Osteoblast (primary cell): ENCODE measurements at regions not wholly inside any gene's neighbourhood (a gene's known extent, or its start where the extent isn't known, plus 50 kb on each side); places are given as distances from the start of the nearest gene placed in this dataset.

Experiments used
- DNase-seq: peaks from one replicate; pipeline ENCODE4 v3.0.0; 2011; ENCODE audit warnings: low spot score, mixed read lengths; ENCODE audit not compliant: insufficient read length; ENCODE audit errors: missing footprints
- H2AFZ ChIP-seq: 2 replicates; pipeline ENCODE4 v1.6.0; 2011; ENCODE audit warnings: mild to moderate bottlenecking, low read length
- H3K27ac ChIP-seq: 2 replicates; pipeline ENCODE4 v1.5.1; 2011; ENCODE audit warnings: mild to moderate bottlenecking, low read depth, low read length, moderate library complexity
- H3K27me3 ChIP-seq: 2 replicates; pipeline ENCODE4 v1.6.0; 2012; ENCODE audit warnings: mild to moderate bottlenecking, control low read depth, inconsistent platforms, low read length, moderate library complexity; ENCODE audit not compliant: insufficient read depth
- H3K36me3 ChIP-seq: 2 replicates; pipeline ENCODE4 v1.5.1; 2011; ENCODE audit warnings: mild to moderate bottlenecking, low read length, control low read depth, moderate library complexity; ENCODE audit not compliant: insufficient read depth
- H3K4me1 ChIP-seq: 2 replicates; pipeline ENCODE4 v1.5.1; 2011; ENCODE audit warnings: mild to moderate bottlenecking, low read length, control low read depth, moderate library complexity; ENCODE audit not compliant: insufficient read depth
- H3K4me2 ChIP-seq: 2 replicates; pipeline ENCODE4 v1.6.0; 2011; ENCODE audit warnings: mild to moderate bottlenecking, low read length; ENCODE audit not compliant: insufficient read depth
- H3K4me3 ChIP-seq: fragments of 200-600 bp; sonication (generic); 3 replicates; pipeline ENCODE4 v1.5.1; 2012; ENCODE audit warnings: mild to moderate bottlenecking, low read length, inconsistent platforms; ENCODE audit not compliant: insufficient read depth
- H3K79me2 ChIP-seq: 2 replicates; pipeline ENCODE4 v1.6.0; 2012; ENCODE audit warnings: mild to moderate bottlenecking, low read length, control low read depth, inconsistent platforms; ENCODE audit not compliant: insufficient read depth
- H3K9me3 ChIP-seq: 2 replicates; pipeline ENCODE4 v1.5.1; 2011; ENCODE audit warnings: low read depth, low read length, control low read depth
- H4K20me1 ChIP-seq: 2 replicates; pipeline ENCODE4 v1.6.0; 2012; ENCODE audit warnings: mild to moderate bottlenecking, low read length, control low read depth; ENCODE audit not compliant: insufficient read depth
- CTCF ChIP-seq: IDR thresholded peaks from 2 replicates; pipeline ENCODE4 v1.5.1; 2011; ENCODE audit warnings: mild to moderate bottlenecking, low read depth, low read length, moderate library complexity; ENCODE audit errors: extremely low read depth

DNA sequence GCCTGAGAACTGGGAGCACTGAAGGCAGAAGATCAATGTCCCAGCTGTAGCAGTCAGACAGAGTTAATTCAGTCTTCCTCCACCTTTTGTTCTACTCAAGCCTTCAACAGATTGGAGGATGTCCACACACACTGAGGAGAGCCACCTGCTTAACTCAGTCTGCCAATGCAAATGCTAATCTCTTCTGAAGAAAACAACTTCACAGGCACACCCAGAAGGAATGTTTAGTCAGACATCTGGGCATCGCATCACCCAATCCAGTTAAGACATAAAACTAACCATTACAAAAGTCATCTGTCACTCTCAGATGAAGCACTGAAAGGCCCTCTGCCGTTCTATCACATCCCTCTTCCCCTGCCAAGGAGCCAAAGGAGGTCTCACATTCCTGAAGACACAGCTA lies 173.7 kb downstream of the CENPC start:
- no peak for DNase-seq
- Histone ChIP-seq H4K20me1 (no peaks in the 10 kb centered on the region), H3K27ac (no peak overlapping the region), H2AFZ (no peak overlapping the region), H3K27me3 (no peaks in the 10 kb centered on the region), H3K9me3 (no peaks in the 10 kb centered on the region), H3K79me2 (no peaks in the 10 kb centered on the region), H3K4me1 (no peaks in the 10 kb centered on the region), H3K4me2 (no peak overlapping the region), H3K36me3 (no peaks in the 10 kb centered on the region), H3K4me3 (no peak overlapping the region)
- TF ChIP-seq CTCF: no peak

DNA sequence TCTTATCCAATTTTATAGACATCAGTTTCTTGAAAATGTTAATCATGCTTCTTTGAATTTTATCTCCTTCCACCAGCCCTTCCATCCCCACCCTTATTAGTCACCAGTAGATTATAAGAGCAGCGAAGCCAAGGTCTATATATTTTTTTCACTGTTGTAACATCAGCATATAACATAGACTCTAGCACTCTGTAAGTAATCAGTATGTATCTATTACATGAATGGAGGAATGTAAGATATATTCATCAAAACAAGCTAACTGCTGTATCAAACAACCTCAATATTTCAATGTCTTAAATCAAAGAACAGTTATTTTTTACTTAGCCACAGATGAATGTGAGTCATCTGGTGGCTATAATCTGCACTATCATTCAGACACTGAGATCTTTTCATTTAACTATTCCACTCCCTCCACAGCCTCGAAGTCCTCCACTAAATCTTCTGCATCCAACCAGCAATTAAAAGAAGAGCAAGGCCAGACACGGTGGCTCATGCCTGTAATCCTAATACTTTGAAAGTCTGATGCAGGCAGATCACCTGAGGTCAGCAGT lies 178.9 kb downstream of the CENPC start:
- no peaks in the 10 kb centered on the region for H4K20me1 ChIP-seq
- H3K4me3 ChIP-seq: no peak overlapping the region
- H3K9me3 ChIP-seq: no peaks in the 10 kb centered on the region
- no peak for DNase-seq
- no peak overlapping the region for H3K4me2 ChIP-seq
- H3K36me3 ChIP-seq: no peaks in the 10 kb centered on the region
- no peak for TF ChIP-seq CTCF
- no peak overlapping the region for H2AFZ ChIP-seq
- no peaks in the 10 kb centered on the region for H3K4me1 ChIP-seq
- no peaks in the 10 kb centered on the region for H3K79me2 ChIP-seq
- H3K27me3 ChIP-seq: no peaks in the 10 kb centered on the region
- H3K27ac ChIP-seq: no peak overlapping the region

DNA sequence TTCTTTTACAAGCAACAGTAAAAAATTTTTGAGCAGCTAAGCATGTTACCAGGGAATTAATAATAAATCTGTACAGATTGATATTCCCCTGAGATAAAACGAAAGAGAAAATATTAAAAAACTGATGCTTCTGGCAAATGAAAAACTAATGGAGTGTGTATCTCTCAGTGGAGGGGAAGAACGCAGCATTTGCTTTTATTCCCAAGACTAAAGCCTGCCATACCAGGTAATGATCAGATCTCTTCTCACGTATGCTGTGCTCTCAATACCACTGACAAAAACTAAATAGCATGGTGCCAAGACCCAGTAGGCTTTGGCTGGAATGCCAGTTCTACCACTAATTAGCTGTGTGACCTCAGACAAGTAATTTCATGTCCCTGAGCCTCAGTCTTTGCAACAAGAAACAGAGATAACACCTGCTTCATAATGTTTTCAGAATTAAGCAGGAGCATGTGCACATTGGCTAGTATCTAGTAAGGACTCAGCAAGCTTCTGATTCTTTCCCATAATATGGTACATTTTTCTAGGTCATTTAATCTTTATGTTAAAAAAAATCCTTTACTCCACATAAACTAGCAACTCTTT lies 179.6 kb downstream of the CENPC start:
- H3K9me3 ChIP-seq: no peaks in the 10 kb centered on the region
- TF ChIP-seq CTCF: no peak
- H2AFZ ChIP-seq: no peak overlapping the region
- no peaks in the 10 kb centered on the region for H3K4me1 ChIP-seq
- no peak overlapping the region for H3K4me2 ChIP-seq
- no peak overlapping the region for H3K4me3 ChIP-seq
- no peaks in the 10 kb centered on the region for H3K27me3 ChIP-seq
- H4K20me1 ChIP-seq: no peaks in the 10 kb centered on the region
- H3K27ac ChIP-seq: no peak overlapping the region
- H3K79me2 ChIP-seq: no peaks in the 10 kb centered on the region
- peak; percentile 23 for DNase-seq
- H3K36me3 ChIP-seq: no peaks in the 10 kb centered on the region

- Histone ChIP-seq H3K79me2 (no peaks in the 10 kb centered on the region), H3K36me3 (no peaks in the 10 kb centered on the region), H3K4me3 (no peak overlapping the region), H3K9me3 (no peaks in the 10 kb centered on the region), H3K4me2 (no peak overlapping the region), H3K27me3 (no peaks in the 10 kb centered on the region), H3K4me1 (no peaks in the 10 kb centered on the region), H3K27ac (no peak overlapping the region), H4K20me1 (no peaks in the 10 kb centered on the region), H2AFZ (no peak overlapping the region)
- DNase-seq: no peak
- TF ChIP-seq CTCF: no peak
Observed at GRCh38 chr4:67355806-67356205, 189.5 kb downstream of the CENPC start.
